Neuronal stem cell (in vitro differentiated cells): ENCODE measurements at regions not wholly inside any gene's neighbourhood (a gene's known extent, or its start where the extent isn't known, plus 50 kb on each side); places are given as distances from the start of the nearest gene placed in this dataset.

Source experiments
- DNase-seq: peaks from one replicate; pipeline ENCODE4 v3.0.0-alpha.2; 2013; ENCODE audit warnings: low spot score
- H2AFZ ChIP-seq: one replicate; pipeline ENCODE4 v1.6.1; 2013; ENCODE audit warnings: mild to moderate bottlenecking, low read length, inconsistent platforms
- H2AK5ac ChIP-seq: 2 replicates; pipeline ENCODE4 v1.6.1; 2013; ENCODE audit warnings: low read depth, mild to moderate bottlenecking, inconsistent platforms, low read length, moderate library complexity, mixed read lengths
- H2BK120ac ChIP-seq: 2 replicates; pipeline ENCODE4 v1.6.1; 2013; ENCODE audit warnings: low read depth, mild to moderate bottlenecking, inconsistent platforms, low read length, moderate library complexity, mixed read lengths
- H2BK12ac ChIP-seq: one replicate; pipeline ENCODE4 v1.6.1; 2013; ENCODE audit warnings: low read length, inconsistent platforms
- H2BK15ac ChIP-seq: 2 replicates; pipeline ENCODE4 v1.6.1; 2013; ENCODE audit warnings: mild to moderate bottlenecking, low read length, inconsistent platforms, mixed read lengths
- H2BK5ac ChIP-seq: one replicate; pipeline ENCODE4 v1.6.1; 2013; ENCODE audit warnings: inconsistent platforms, mild to moderate bottlenecking, low read length, moderate library complexity
- H3K14ac ChIP-seq: one replicate; pipeline ENCODE4 v1.6.1; 2013; ENCODE audit warnings: low read length, inconsistent platforms
- H3K18ac ChIP-seq: 2 replicates; pipeline ENCODE4 v1.6.1; 2013; ENCODE audit warnings: low read length, inconsistent platforms
- H3K23ac ChIP-seq: 2 replicates; pipeline ENCODE4 v1.6.1; 2013; ENCODE audit warnings: low read depth, mild to moderate bottlenecking, mixed read lengths, low read length, inconsistent platforms; ENCODE audit not compliant: poor library complexity
- H3K27ac ChIP-seq: replicated peaks from 3 replicates; pipeline ENCODE4 v1.5.1; 2013; ENCODE audit warnings: low read length, inconsistent platforms
- H3K27me3 ChIP-seq, 3 experiments: 2 replicates each; pipeline ENCODE4 v1.6.1; 2013; ENCODE audit warnings: low read length in 3 of 3, mild to moderate bottlenecking in 2 of 3, inconsistent platforms in 1 of 3, low read depth in 1 of 3, mixed read lengths in 1 of 3, moderate library complexity in 1 of 3; ENCODE audit not compliant: control insufficient read depth in 3 of 3, insufficient read depth in 3 of 3
- H3K36me3 ChIP-seq, 2 donors: replicated peaks in 1 of 2; 2 replicates each; pipeline ENCODE4 v1.6.1; 2013; ENCODE audit warnings: low read length in 2 of 2; ENCODE audit not compliant: control insufficient read depth in 2 of 2, insufficient read depth in 2 of 2
- H3K4ac ChIP-seq: 2 replicates; pipeline ENCODE4 v1.6.1; 2013; ENCODE audit warnings: inconsistent platforms, mild to moderate bottlenecking, low read length, moderate library complexity
- H3K4me1 ChIP-seq, 2 donors: 1 replicate in 1 of 2; 2 replicates in 1 of 2; pipeline ENCODE4 v1.6.1; 2013; ENCODE audit warnings: low read length in 2 of 2, low read depth in 1 of 2; ENCODE audit not compliant: control insufficient read depth in 2 of 2, insufficient read depth in 1 of 2
- H3K4me2 ChIP-seq: one replicate; pipeline ENCODE4 v1.6.1; 2013; ENCODE audit warnings: mild to moderate bottlenecking, low read length, inconsistent platforms; ENCODE audit not compliant: insufficient read depth, poor library complexity, severe bottlenecking
- H3K4me3 ChIP-seq, 2 donors: 2 replicates each; pipeline ENCODE4 v1.5.1; 2013; ENCODE audit warnings: low read length in 2 of 2, mild to moderate bottlenecking in 2 of 2, inconsistent platforms in 1 of 2, moderate library complexity in 1 of 2
- H3K79me1 ChIP-seq: one replicate; pipeline ENCODE4 v1.6.1; 2013; ENCODE audit warnings: low read depth, mild to moderate bottlenecking, inconsistent platforms, low read length, moderate library complexity
- H3K9ac ChIP-seq: one replicate; pipeline ENCODE4 v1.6.1; 2013; ENCODE audit warnings: mild to moderate bottlenecking, low read depth, low read length, inconsistent platforms; ENCODE audit not compliant: poor library complexity
- H3K9me3 ChIP-seq, 2 donors: replicated peaks in 1 of 2; 2 replicates each; pipeline versions ENCODE3 to v1.6.1; 2013; ENCODE audit warnings: low read length in 2 of 2, mild to moderate bottlenecking in 2 of 2, inconsistent platforms in 1 of 2, low read depth in 1 of 2, mixed read lengths in 1 of 2, moderate library complexity in 1 of 2; ENCODE audit not compliant: control insufficient read depth in 2 of 2, insufficient read depth in 1 of 2
- H4K8ac ChIP-seq: one replicate; pipeline ENCODE4 v1.6.1; 2013; ENCODE audit warnings: low read depth, mild to moderate bottlenecking, inconsistent platforms, low read length, moderate library complexity
- H4K91ac ChIP-seq: one replicate; pipeline ENCODE4 v1.6.1; 2013; ENCODE audit warnings: low read length, low read depth, mild to moderate bottlenecking, inconsistent platforms; ENCODE audit not compliant: poor library complexity
- WGBS, 2 donors: extraction: QIAGEN DNeasy Blood & Tissue Kit; methylation state at CpG; one replicate each; pipeline ENCODE4 v1.1.7; 2013; ENCODE audit warnings: missing lambda C conversion rate in 2 of 2, mixed read lengths in 1 of 2; ENCODE audit not compliant: insufficient read length in 2 of 2, insufficient replicate concordance in 1 of 2; ENCODE audit errors: extremely low coverage in 2 of 2; 5-methylcytosine and 5-hydroxymethylcytosine counted together

GRCh38 chr13:61766667-61767058 lies 351.0 kb upstream of the PCDH20 start:
- Histone ChIP-seq H3K9me3 (no peaks in the 10 kb centered on the region), H3K9ac (no peak overlapping the region), H2BK120ac (no peak overlapping the region), H3K4ac (no peak overlapping the region), H3K79me1 (peaks cover 2% of the 10 kb centered on the region), H2AK5ac (no peak overlapping the region), H3K27me3 (no peaks in the 10 kb centered on the region), H3K27ac (no peak overlapping the region), H2BK15ac (no peak overlapping the region), H3K14ac (peak overlapping the region; percentile 94), H4K91ac (no peak overlapping the region), H2BK5ac (peak overlapping the region; percentile 66), H3K23ac (no peak overlapping the region), H3K4me2 (no peak overlapping the region), H3K36me3 (no peaks in the 10 kb centered on the region), H3K18ac (peak overlapping the region; percentile 71), H3K4me3 (no peak overlapping the region), H2BK12ac (no peak overlapping the region), H4K8ac (no peak overlapping the region), H2AFZ (no peak overlapping the region), H3K4me1 (peaks cover 0 to 2% of the 10 kb centered on the region in 2 donors)
- no peak for DNase-seq
- no CpG with 5 or more reads among the region's 11 CpGs for WGBS, 2 donors

DNA sequence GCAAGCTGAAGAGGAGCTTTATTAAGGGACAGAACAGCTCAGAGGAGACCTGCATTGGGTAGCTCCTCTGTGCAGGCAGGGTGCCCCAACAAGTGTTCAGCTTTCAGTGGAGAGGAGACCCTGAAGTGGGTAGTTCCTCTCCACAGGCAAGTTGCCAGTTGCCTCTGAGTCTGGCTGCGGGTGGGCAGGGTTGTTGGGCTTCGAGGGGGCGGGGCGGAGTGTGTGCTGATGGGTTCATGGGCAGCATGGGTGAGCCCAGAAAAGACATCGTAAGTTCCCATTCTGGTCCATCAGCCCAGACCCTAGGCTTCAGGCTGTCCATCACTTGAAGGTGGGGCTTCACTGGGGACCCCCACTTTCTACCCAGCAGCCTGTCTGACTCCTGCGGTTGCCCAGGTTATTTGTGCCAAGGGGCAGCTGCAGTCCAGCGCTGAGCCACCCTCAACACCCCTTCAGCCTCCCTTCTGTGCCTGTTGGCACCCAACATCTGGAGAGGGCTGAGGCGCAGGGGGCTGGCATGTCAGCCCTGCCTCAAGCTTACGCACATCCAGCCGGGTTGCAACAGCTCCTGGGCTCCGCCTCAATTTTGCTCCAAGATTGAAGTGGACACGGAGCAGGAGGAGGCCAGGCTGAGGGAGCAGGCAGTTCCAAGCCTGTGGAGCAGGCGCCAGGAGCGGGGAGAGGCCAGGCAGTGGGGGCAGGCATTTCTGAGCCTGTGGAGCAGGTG lies 350.5 kb upstream of the PCDH20 start:
- no peak overlapping the region for H3K27ac ChIP-seq
- H2BK120ac ChIP-seq: no peak overlapping the region
- no peaks in the 10 kb centered on the region for H3K9me3 ChIP-seq
- H2AFZ ChIP-seq: no peak overlapping the region
- no peak overlapping the region for H3K23ac ChIP-seq
- H3K4me1 ChIP-seq: peaks cover 0 to 2% of the 10 kb centered on the region in 2 donors
- peak overlapping the region; percentile 71 for H3K18ac ChIP-seq
- no peak overlapping the region for H3K9ac ChIP-seq
- no CpG with 5 or more reads among the region's 14 CpGs for WGBS, 2 donors
- no peak overlapping the region for H2BK12ac ChIP-seq
- peak overlapping the region; percentile 66 for H2BK5ac ChIP-seq
- DNase-seq: no peak
- H3K27me3 ChIP-seq: no peaks in the 10 kb centered on the region
- H2AK5ac ChIP-seq: no peak overlapping the region
- H3K36me3 ChIP-seq: no peaks in the 10 kb centered on the region
- H2BK15ac ChIP-seq: no peak overlapping the region
- no peak overlapping the region for H4K91ac ChIP-seq
- no peak overlapping the region for H3K4me2 ChIP-seq
- H3K14ac ChIP-seq: peak overlapping the region; percentile 94
- H3K4ac ChIP-seq: no peak overlapping the region
- no peak overlapping the region for H3K4me3 ChIP-seq
- no peak overlapping the region for H4K8ac ChIP-seq
- H3K79me1 ChIP-seq: peaks cover 2% of the 10 kb centered on the region

DNA sequence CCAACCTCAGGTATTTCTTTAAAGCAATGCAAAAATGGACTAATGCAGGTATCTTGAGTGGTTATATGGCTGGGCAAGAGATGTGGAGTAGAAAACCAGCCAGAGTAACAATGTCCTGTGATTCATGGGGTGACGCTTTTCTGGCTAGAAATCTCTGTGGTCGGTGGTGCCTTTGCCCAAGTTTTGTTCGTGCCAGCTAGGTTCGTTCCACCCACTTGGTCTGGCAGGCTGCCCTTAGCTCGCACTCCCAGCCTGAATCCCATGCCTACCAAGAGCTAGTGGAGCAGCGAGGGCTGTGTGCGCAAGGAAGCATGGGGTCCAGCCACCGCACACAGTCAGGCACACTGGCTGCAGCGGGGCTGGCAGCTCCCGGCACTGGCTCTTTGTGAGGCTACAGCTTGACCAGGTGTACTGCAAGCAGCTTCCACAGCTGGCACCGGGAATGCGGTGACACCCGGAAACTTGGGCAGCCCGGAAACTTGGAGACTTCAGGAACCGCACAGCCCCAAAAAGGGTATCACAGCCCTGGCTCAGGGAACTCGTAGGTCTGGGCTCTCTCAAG lies 349.6 kb upstream of the PCDH20 start:
- WGBS, 2 donors: no CpG with 5 or more reads among the region's 16 CpGs
- no peak overlapping the region for H3K4me2 ChIP-seq

DNA sequence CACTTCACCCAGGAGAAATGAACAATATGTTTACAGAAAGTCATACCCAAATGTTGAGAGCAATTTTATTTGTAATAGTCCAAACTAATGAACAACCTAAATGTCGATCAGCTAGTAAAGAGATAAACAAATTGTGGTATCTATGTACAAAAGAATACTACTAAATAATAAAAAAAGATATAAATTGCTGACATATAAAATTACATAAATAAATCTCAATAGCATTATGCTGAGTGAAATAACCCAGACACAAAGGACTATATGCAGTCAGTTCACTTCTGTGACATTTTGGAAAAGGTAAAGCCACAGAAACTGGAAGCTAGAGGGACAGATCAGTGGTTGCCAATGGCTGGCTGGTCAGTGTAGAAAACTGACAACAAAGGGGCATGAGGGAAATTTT lies 346.0 kb upstream of the PCDH20 start:
- Histone ChIP-seq H3K14ac (no peak overlapping the region), H2BK12ac (no peak overlapping the region), H3K23ac (no peak overlapping the region), H3K9me3 (no peaks in the 10 kb centered on the region), H2AFZ (no peak overlapping the region), H4K8ac (no peak overlapping the region), H3K79me1 (peaks cover 2% of the 10 kb centered on the region), H4K91ac (no peak overlapping the region), H3K4ac (no peak overlapping the region), H3K27me3 (no peaks in the 10 kb centered on the region), H3K36me3 (no peaks in the 10 kb centered on the region), H3K4me3 (no peak overlapping the region), H2BK15ac (no peak overlapping the region), H3K4me2 (no peak overlapping the region), H3K9ac (no peak overlapping the region), H2BK5ac (no peak overlapping the region), H2BK120ac (no peak overlapping the region), H3K4me1 (no peaks in the 10 kb centered on the region), H3K27ac (no peak overlapping the region), H2AK5ac (no peak overlapping the region), H3K18ac (no peak overlapping the region)
- DNase-seq: no peak
- no CpG with 5 or more reads among the region's 1 CpG for WGBS, 2 donors

More for the DNA sequence above, 349.6 kb upstream of the PCDH20 start:
- Histone ChIP-seq H3K27ac (no peak overlapping the region), H3K4ac (peak overlapping the region; percentile 84), H3K79me1 (peaks cover 2% of the 10 kb centered on the region), H3K9me3 (no peaks in the 10 kb centered on the region), H3K18ac (peak overlapping the region; percentile 90), H3K4me3 (peak overlapping the region in 1 of 2 donors; percentile 8), H2BK120ac (no peak overlapping the region), H2AK5ac (no peak overlapping the region), H4K8ac (peak overlapping the region; percentile 43), H4K91ac (peak overlapping the region; percentile 92), H2AFZ (no peak overlapping the region), H3K27me3 (no peaks in the 10 kb centered on the region), H3K14ac (peak overlapping the region; percentile 89), H2BK5ac (no peak overlapping the region), H2BK12ac (no peak overlapping the region), H3K4me1 (no peaks in the 10 kb centered on the region), H3K9ac (no peak overlapping the region), H3K36me3 (no peaks in the 10 kb centered on the region), H3K23ac (no peak overlapping the region), H2BK15ac (no peak overlapping the region)
- no peak for DNase-seq
